HG03575 (cell line): ENCODE measurements at regions not wholly inside any gene's neighbourhood (a gene's known extent, or its start where the extent isn't known, plus 50 kb on each side); places are given as distances from the start of the nearest gene placed in this dataset.

Source experiments
- ATAC-seq: cut with Tn5 transposase; IDR thresholded peaks from one replicate; pipeline ENCODE4 v1.9.1; 2021; ENCODE audit not compliant: unreplicated experiment, insufficient number of reproducible peaks, low FRiP score; ENCODE audit errors: extremely low read depth

DNA sequence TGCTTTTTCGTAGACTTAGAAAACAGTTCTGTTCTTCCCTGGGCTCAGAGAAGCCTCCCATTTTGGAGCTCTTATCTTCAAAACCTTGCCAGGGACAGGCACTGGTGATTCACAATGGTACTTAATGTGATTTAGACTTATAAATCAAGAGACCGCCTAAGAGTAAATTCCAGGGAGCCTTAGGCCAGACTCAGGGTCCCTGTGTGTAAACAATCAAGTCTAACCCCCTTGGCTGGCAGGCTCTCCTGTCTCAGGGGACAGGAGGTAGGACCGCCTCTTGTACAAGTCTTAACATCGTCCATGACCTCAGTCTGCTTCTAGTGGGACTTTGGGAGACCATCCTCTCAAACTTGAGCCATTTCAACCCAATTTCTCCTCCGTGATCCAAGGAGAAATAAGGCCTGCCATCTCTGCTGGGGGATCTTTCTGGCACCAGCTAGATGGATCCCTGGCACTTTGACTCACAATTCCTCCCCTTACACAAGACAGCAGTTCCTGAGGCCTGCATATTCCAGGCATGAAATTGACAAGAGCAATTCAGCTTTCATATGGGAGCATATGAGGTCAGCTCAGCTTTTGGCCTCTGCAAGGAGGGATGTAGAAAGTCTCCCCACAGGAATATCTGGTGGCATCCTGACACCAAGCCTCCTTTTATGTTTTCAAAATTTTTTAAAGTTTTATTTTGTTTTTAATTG is 487.0 kb downstream of the TNS1 start:
- ATAC-seq: no peak

DNA sequence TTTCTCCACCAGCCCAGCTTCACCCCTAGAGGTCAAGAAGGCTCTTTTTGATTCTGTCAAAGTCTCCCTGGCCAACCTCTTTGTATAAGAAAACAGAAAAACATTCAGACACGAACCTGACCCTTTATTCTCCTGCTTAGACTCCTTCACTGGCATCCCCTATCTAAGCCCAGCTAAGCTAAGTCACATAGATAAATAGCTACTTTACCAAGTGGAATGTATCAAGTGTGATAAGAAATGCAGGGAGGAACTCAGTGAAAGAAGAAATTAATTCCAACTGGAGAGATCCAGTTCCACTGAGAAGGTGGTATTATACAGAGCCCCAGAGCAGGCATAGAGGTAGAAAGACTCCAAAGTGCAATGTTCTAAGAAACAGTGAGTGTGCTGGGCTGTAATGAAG is 489.5 kb downstream of the TNS1 start:
- no peak for ATAC-seq

DNA sequence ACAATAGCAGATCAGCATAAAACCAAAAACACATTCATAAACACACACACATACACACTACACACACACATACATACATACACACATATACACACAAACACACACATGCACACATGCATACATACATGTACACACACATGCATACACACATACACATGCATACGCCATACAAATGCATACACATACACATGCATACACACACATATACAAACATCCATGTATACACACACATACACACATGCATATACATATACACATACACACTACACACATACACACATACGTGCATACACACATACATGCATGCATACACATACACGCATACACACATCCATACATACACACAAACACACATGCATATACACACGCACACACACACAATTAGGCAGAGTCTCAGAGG is 490.1 kb downstream of the TNS1 start:
- no peak for ATAC-seq

DNA sequence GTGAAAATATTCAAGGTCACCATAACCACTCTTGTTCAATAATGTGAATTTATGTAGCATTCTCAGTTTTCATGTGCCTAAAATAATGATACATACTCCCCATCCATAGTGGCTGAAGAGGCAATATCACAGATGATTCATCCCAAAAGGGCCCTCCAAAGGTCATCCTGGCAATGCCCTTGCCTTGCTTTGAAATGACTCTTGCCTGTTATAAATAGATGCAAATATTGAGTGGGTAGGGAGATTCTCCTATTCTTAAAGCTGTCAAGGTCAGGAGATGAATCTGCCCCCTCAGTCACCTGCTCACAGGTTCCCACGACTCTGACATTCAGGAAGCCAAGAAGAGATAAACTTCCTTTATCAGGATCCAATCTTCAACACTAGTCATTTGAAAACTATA is 490.5 kb downstream of the TNS1 start:
- no peak for ATAC-seq

DNA sequence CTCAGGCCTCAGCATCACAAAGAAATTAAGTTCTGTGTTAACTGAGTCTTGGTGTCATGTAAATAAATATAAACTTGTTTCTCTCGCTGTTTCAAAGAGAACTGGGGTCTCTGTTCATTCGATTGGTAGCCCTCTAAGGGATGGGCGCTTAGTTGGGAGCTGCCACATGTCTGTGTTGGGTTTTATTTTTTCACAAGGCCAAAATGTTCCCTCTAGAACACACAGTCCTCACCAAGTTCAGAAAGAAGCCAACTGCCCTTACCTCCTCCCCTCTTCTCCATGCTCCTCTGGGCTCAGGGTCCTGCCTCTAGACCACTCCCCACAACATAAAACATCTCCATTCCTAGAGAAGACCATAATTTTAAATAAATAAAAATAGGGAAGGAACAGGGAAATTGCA is 490.9 kb downstream of the TNS1 start:
- ATAC-seq: no peak

DNA sequence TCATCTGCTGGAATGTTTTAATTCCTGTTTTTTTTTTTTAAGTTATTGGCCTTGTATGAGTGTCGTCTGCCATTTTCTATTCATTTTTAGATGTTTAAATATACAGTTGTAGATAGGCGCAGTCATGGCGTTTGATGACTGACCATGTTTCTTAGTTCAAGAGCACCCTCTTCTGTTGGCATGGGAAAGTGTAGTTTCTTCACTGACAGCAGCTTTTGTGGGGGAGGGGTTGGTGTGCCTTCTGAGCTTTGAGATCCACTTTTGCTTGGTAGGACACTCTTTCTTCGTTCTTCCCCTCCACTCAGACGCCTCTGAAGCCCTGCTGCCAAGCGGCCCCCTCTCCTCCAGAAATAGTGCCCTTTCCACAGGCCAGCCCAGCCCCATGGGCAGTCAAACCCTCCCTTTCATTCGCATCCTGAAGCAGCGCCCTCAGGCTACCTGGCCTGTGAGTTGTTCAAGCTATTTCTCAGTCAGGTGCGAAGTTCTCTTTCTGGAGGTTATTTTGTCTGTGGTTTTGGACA is 492.0 kb downstream of the TNS1 start:
- ATAC-seq: no peak

DNA sequence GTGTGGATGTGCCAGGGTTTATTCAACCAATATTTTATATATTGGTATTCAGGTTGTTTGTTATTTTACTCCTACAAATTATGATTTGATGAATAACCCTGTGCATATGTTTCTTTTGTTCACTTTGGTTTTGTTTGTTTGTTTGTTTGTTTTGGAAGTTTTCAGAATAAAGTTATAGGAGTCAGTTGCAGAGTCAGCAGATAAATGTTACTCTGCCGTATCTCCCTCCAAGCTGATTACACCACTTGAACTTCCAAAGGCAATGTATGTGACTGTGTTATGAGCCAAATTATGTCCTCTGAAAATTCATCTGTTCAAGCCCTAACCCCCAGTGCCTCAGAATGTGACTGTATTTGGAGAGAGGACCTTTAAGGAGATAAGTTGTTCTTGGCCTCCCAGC is 497.5 kb downstream of the TNS1 start:
- no peak for ATAC-seq

DNA sequence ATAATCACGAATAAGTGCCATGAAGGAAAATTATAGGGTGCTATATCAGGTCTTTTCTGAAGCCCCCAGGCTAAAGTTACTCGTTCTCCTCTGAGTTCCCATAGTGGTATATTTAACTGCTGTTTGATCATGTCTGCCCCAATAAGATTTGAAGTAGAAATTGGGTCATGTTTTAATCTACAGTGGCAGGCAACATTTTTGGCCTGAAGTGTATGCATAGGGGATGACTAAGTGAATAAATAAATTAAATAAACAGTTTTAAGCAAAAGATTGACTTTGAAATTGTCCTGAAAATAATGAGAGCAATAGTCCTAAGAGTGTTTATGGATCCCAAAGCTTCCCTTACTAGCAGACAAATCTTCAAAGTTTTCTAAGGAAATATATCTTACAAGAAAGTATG is 500.9 kb downstream of the TNS1 start:
- no peak for ATAC-seq

DNA sequence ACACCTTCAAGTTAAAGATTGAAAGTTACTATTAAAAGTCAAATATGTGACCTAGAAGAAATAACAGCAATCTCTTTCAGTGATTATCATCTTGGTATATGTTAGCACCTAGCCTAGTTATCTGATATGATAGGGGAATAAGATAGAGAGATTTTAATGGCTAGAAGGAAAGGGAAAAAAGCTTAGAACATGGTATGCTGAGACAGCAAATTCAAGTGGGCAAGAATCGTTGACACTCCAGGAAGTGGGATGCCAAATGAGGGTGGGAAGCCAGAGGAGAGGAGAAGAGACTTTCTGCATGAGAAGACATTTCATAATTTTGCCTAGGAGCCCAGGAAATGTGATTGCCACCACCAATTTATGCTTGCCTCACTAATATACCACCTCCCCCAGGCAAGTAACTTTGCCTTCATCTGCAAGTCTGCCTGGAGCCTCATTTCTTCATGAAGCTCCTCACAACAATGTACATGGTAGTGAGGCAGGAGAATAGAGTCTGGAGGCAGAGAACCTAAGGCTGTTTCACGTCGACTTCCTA is 504.9 kb downstream of the TNS1 start:
- no peak for ATAC-seq

DNA sequence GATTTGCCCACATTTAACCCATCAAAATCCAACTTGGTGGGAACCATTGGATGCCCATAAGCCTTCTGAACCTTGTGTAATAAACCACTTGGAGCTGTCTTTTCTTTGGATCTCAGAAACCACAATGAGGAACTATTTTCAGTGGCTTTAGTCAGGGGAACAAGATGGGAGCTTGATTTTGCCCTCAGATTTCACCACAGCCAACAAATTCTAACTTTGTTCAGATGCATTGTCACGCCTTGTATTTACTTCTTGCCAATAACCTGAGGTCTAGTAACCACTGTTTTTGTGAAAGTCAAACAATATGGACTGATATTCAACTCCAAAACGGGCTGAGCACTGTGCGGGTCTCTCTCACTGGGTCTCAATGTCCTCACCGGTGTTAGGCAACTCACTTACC is 508.2 kb downstream of the TNS1 start:
- ATAC-seq: no peak

DNA sequence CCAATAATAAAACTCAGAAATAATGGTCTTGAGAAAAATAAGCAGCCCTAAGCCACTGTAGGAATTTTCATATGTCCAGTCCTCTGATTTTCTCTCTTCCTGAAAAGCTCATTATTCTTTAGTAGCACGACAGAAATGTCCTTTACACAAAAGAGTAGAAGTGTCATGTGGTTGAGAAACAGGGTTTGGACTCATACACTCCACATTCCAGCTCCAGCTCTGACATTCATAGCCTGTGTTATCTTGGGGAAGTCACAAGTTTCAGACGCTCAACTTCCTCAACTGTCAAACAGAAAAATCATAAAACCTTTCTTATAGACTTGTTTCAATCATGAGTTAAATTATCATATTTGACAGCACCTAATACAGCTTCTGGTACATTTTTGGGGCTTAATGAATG is 511.5 kb downstream of the TNS1 start:
- ATAC-seq: no peak

DNA sequence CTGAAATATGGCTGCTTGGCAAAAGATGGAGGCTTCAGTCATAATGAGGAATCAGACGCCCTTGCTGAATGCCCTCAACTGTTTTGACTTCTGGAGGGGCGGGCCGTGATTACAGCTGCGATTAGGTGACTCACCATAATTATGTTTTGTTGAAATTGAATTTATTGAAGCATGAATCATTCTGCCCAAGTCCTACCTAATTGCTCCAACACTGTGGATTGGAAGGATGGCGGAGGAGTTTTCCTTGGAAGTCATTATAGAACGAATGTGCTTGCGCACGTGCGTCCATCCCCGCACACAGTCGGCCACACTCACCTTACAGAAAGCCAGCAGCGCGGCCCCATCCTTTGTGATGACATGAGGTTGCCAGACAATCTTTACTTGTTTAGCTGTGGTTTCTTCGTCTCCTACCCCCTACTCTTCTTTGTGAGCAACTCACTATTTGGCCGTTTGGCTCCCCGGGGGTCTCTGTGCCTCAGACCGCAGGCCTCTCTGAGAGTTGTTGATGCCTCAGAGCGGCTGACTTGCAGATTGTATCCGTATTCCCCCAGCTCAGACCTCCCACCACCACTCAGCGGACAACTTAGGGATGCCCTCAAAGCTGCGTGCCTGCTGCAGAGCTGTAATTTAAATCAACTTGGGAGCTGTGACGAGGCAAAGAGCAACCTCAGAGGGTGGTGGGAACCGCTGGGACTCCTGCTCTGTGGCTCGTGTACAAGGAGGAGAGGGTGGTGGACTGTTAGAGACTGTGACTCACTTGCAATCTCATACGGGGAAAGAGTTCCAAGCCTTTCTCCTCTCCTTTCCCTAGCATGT is 513.4 kb downstream of the TNS1 start:
- no peak for ATAC-seq

DNA sequence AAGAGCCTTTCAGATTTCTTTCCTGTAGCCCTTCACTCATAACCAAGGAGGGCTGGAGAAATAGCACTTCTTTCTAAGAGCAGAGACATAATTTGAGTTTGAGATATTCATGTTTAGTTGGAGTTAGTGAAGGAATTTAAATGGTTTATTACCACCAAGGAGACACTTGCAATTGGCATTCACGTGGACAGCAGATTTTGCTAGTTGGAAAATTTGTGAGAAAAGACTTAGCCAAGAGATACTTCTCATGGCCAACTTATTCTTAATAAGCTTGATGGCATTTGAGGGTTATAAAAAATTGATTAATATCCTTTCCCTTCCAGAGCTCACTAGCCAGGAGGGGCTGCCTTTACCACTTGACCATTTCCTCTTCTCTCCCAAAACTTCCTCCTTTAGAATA is 518.7 kb downstream of the TNS1 start:
- no peak for ATAC-seq

DNA sequence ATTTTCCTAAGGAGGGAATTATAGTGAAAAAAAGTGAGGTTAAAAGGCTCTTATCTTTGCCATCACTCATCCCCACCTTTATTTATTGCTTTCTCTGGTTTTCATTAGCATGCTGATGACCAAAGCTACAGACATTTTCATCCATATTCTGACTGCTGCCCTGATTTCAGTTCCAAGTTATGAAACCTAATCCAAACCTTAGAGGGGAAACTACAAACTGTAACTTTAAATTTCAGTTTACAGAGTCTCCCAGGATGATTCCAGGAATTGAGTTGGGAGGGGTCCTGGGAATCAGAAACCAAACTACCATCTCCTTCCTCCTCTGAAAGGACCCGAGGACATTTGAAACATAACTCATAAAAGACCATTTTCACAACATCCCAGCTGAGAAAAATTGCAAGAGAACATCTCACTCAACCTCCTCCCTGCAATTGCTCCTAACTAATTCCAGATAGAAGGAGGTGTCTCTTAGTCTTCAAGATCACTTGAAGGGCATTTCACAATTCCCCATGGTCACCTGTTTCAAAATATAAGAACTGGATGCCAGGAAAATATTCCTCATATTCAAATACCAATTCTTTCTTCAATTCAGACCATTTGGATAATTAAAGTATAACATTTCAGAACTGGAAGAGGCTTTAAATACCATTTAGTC is 520.6 kb downstream of the TNS1 start:
- ATAC-seq: no peak

DNA sequence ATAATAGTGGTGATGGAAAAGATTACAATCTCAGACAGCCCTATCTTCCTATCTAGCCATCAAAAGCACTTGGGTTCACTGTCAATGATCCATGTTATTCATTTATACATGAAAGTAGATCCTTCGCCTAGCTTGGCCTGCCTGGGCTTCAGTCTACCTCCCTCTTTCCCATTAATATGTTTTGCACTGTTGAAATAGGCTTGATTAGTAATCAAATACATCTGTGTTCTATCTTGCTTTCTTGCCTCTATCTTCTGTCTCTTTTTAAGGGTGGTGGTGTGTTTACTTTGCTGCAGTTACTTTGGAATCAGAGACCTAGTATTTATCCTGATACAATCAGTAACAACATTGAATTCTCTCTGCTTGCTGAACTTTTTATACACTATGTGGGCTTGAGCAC is 521.2 kb downstream of the TNS1 start:
- no peak for ATAC-seq

DNA sequence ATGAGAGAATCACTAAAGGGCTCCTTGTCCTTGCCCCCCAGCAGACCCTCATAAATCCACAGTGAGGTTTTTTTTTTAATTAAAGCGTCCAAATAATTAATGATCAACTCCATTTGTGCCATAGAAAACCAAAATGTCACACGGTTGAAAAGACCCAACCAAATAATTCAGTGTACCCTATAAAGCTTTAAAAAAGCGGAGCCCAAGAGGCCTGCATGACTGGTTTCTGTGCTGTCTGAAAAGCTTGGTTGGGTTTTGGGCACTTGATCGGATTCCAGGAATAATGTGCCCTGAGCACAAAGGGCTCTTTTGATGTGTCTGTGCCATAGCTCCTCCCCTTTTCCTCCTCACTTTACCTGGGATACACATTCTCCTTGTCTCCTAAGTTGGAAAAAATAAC is 523.2 kb downstream of the TNS1 start:
- no peak for ATAC-seq

DNA sequence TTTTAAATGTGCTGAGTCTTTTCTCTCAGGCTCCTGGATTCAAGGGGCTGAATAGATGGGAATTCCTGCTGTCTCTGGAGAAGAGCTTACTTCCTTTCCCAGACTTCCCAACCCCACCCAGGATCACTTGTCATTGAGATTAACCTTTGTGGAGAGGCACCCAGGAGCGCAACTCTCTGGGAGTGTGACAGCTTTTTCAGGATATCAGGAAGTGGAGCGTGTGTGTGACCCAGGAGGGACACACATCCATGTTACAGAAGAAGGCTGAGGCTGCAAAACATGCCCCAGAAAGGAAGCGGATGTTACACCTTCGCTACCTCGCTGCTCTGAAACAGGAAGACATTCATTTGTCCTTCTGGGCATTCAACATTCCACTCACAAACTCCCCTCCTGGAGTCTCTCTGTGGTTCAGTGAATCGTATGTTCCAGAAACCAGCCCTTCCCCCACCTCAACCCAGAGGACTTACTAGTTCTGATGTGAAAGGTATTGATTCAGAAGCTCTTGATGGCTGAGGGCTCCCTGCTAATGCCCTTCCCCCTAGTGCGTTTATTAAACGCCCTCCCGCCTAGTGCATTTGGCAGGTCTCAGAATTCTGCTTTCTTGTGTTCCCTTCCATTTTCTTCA is 523.9 kb downstream of the TNS1 start:
- no peak for ATAC-seq

DNA sequence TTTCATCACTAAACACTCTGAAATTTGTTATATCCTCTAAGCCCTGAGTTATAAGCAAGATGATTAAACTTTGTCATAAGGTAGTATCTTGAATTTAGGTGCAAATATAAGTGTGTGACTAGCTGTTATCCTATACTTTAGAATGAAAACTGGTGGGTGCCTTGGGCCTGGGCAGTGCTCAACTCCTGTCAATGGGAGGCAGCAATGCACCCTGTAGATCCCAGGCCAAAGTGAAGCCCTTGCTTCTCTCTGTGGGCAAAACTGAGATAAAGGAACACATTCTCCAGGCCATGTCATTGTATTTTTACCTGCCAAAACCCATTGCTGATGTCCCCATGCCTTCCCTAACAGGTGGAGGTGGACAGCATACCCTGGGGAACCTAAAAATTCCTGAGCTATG is 525.2 kb downstream of the TNS1 start:
- ATAC-seq: no peak

DNA sequence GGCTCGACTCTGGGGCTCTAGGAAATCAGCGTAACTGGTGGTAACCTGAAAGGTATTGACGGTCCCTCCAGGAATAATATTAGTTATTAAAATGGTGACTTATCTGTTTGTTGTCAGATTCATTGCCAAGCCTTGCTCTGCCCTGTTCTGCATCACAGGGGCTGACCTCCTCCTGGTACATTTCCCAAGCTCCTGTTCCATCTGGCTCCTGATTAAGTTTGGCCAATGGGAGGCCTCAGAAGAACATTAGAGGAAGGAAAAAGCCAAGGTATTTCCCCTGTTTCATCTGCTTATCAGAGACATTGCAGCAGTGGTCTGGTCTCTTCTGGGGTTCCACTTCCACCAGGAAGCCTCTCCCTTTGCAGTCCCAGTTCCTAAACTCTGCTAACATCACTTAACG is 527.0 kb downstream of the TNS1 start:
- no peak for ATAC-seq
